ENCODE measurements at regions not wholly inside any gene's neighbourhood (a gene's known extent, or its start where the extent isn't known, plus 50 kb on each side); places are given as distances from the start of the nearest gene placed in this dataset.
A peak's percentile ranks its signal among the peaks of the same experiment; 100 is the strongest.
"Not testable (repeated sequence)": the region's sequence is repeated elsewhere in the genome, so short reads cannot be mapped to it uniquely, and the experiment has no call there.

DNA sequence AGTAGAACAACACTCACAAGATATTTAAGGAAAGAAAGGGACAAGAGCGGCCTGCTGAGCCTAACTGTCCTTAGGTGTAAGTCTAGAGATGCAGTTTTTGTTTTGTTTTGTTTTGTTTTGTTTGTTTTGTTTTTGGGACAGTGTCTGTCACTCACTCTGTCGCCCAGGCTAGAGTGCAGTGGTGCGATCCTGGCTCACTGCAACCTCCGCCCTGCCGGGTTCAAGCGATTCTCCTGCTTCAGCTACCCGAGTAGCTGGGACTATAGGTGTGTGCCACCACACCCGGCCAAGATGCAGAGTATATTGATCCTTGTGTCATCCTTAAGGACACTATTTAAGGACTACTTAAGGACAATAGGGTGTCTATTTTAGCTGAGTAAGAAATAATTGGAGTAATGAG is 84.1 kb upstream of the PARD3 start:
- Histone ChIP-seq H3K4me3 (ENCODE audit: low read depth, low read length) (no peak overlapping the region), H3K27ac (ENCODE audit: low read depth) (no peak overlapping the region), H3K4me1 (ENCODE audit: insufficient read depth) (no peaks in the 10 kb centered on the region), H3K36me3 (ENCODE audit: insufficient read depth) (no peaks in the 10 kb centered on the region)
- 97% methylated on average over 8 of the region's 8 CpGs for WGBS
- DNase-seq (ENCODE audit: extremely low spot score) = no peak

DNA sequence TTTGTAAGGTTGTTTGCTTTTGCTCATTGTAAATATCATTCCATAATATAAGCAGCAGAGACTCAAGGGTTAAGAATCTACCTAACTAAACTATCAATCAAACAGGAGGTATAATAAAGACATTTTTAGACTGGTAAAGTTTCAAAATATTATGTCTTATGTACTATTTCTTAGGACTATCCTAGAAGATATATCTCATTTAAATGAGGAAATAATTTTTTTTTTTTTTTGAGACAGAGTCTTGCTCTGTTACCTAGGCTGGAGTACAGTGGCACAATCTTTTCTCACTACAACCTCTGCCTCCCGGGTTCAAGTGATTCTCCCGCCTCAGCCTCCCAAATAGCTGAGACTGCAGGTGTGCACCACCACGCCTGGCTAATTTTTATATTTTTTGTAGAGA is 80.9 kb upstream of the PARD3 start:
- Histone ChIP-seq H3K4me3 (ENCODE audit: low read depth, low read length) (no peak overlapping the region), H3K36me3 (ENCODE audit: insufficient read depth) (no peaks in the 10 kb centered on the region), H3K4me1 (ENCODE audit: insufficient read depth) (no peaks in the 10 kb centered on the region), H3K27ac (ENCODE audit: low read depth) (no peak overlapping the region)
- no peak for DNase-seq (ENCODE audit: extremely low spot score)
- 94% methylated on average over 3 of the region's 3 CpGs for WGBS

DNA sequence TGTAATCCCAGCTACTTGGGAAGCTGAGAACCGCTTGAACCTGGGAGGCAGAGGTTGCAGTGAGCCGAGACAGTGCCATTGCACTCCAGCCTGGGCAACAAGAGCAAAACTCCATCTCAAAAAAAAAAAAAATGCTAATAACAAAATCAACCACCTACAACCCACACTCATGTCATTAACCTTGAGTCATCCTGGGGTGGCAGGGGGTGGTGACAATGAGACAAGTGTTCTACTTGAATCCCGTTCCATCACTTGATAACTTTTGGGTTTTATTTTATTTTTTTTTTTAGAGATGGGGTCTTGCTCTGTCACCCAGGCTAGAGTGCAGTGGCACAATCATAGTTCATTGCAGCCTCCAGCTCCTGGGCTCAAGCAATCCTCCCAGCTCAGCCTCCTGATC is 80.0 kb upstream of the PARD3 start:
- not testable (repeated sequence) for H3K36me3 ChIP-seq (ENCODE audit: insufficient read depth); DNase-seq (ENCODE audit: extremely low spot score); H3K4me1 ChIP-seq (ENCODE audit: insufficient read depth); H3K4me3 ChIP-seq (ENCODE audit: low read depth, low read length); H3K27ac ChIP-seq (ENCODE audit: low read depth)
- WGBS = 95% methylated on average over 3 of the region's 3 CpGs

DNA sequence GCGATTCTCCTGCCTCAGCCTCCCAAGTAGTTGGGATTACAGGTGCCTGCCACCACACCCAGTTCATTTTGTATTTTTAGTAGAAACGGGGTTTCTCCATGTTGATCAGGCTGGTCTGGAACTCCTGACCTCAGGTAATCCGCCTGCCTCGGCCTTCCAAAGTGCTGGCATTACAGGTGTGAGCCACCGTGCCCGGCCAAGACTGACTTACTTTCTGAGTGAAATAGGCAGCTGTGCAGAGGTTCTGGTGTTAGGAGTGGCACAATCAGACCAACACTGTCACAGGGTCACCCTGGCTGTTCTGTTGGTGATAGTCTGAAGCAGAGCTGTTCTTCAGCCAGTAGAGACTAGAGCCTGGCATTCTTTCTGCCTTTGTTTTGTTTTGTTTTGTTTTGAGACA is 77.4 kb upstream of the PARD3 start:
- not testable (repeated sequence) for DNase-seq (ENCODE audit: extremely low spot score); H3K4me1 ChIP-seq (ENCODE audit: insufficient read depth); H3K36me3 ChIP-seq (ENCODE audit: insufficient read depth); H3K27ac ChIP-seq (ENCODE audit: low read depth); H3K4me3 ChIP-seq (ENCODE audit: low read depth, low read length)
- WGBS = 97% methylated on average over 6 of the region's 6 CpGs

DNA sequence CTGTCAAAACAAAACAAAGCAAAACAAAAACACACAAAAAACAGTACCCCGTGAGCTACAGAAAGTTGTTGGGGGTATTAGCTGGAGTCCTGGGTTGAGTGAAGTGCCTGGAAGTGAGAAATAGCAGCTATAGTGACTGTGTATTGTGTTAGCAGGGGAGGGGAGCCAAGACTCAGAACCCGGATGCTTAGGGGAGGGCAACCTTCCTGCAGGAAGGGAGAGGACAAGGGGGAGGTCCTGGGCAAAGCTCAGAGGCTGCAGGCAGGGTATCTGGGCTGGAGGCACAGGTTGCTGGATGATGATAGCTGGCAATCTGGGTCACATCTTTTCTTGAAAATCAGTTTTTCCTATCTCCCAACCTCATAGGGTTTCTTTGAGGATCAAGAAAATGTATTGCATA is 75.8 kb upstream of the PARD3 start:
- H3K27ac ChIP-seq (ENCODE audit: low read depth) = no peak overlapping the region
- no peaks in the 10 kb centered on the region for H3K36me3 ChIP-seq (ENCODE audit: insufficient read depth)
- H3K4me1 ChIP-seq (ENCODE audit: insufficient read depth) = no peaks in the 10 kb centered on the region
- DNase-seq (ENCODE audit: extremely low spot score) = no peak
- WGBS = 43% methylated on average over 2 of the region's 2 CpGs
- H3K4me3 ChIP-seq (ENCODE audit: low read depth, low read length) = no peak overlapping the region

DNA sequence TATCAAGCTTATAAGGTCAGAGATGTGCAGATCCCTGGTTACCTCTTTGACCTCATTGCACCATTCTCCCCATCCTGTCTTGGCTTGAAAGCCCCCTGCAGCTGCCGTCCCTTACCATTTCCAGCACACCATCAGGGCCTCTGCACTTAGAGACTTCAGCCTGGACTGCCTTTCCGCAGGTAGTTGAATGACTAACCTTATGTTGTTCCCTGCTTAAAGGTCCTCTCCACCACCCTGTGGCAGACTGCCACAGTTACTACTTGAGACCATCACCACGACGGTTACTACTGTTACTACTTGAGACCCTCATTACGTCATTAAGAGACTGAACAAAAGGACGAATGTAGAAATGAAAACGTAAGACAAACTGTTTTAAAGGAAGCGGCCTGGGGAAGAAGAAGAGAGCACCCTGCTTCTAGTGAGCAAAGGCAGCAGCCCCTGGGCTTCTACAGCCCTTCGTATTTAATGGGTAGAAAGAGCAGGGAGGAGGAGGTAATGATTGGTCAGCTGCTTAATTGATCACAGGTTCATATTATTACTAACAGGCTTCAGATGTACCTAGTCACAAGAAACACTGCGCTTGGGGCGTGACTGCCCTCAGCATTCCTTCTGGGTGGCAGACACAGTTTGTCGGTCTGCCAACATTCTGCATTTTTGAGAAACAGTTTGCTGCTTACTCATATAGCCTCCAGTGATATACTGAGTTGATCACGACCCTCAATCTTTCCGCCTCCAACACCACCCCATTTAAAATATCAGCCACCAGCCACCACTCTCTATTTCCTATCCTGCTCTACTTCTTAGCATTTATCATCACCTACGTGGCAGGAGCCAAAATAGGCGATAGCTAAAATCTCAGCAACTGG is 74.1 kb upstream of the PARD3 start:
- no peak for DNase-seq (ENCODE audit: extremely low spot score)
- Histone ChIP-seq H3K36me3 (ENCODE audit: insufficient read depth) (no peaks in the 10 kb centered on the region), H3K4me1 (ENCODE audit: insufficient read depth) (no peaks in the 10 kb centered on the region), H3K27ac (ENCODE audit: low read depth) (no peak overlapping the region), H3K4me3 (ENCODE audit: low read depth, low read length) (no peak overlapping the region)
- WGBS = 83% methylated on average over 16 of the region's 16 CpGs

DNA sequence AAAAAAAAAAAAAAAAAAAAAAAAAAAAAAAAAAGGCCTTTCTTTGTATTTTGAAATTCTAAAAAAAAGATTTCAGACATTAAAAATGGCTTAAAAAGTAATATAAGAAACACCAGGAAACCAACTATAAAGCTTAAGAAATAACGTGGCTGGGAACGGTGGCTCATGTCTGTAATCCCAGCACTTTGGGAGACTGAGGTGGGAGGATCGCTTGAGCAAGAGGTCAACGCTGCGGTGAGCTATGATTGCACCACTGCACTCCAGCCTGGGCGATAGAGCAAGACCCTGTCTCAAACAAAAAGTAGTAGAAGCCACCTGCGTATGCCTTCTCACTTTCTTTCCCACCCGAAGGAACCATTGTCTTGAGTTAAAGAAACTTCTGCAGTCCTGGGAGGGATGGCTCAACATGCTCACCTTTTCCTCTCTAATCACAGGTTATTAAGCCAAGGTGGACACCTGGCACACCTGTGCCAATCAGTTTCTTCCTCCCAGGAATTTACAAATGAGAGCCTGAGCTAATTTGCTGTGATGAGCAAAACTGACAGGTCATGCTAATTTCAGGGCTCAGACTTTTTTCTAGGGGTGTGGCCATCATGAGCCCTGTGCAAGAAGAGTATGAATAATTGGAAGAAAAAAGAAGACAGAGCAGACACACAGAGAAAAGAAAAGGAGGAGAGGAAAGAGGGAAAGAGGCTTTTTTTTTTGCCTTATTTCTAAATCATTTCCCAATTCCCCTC is 72.0 kb upstream of the PARD3 start:
- Histone ChIP-seq H3K36me3 (ENCODE audit: insufficient read depth) (no peaks in the 10 kb centered on the region), H3K4me3 (ENCODE audit: low read depth, low read length) (no peak overlapping the region), H3K4me1 (ENCODE audit: insufficient read depth) (no peaks in the 10 kb centered on the region), H3K27ac (ENCODE audit: low read depth) (no peak overlapping the region)
- DNase-seq (ENCODE audit: extremely low spot score) = no peak
- 93% methylated on average over 8 of the region's 8 CpGs for WGBS

DNA sequence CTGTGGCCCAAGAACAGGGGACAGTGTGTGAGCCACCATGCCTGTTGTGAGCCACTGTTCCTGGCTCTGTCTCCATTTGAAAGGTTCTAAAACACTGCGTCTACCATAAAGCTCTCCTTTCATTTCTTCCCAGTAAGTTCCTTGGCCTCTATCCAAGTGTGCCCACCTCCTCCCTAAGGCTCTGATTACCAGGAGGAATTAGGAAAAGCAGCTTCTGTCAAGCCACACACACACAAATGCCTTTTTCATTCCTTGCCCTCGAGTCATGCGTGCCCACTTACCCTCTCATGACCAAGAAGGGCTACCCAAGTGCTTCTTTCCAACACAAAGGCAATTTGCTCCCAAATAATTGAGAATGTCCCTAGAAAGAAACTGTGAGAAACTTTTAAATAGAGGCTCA is 70.8 kb upstream of the PARD3 start:
- Histone ChIP-seq H3K27ac (ENCODE audit: low read depth) (no peak overlapping the region), H3K4me1 (ENCODE audit: insufficient read depth) (no peaks in the 10 kb centered on the region), H3K4me3 (ENCODE audit: low read depth, low read length) (no peak overlapping the region), H3K36me3 (ENCODE audit: insufficient read depth) (no peaks in the 10 kb centered on the region)
- no peak for DNase-seq (ENCODE audit: extremely low spot score)
- WGBS = 74% methylated on average over 3 of the region's 3 CpGs

DNA sequence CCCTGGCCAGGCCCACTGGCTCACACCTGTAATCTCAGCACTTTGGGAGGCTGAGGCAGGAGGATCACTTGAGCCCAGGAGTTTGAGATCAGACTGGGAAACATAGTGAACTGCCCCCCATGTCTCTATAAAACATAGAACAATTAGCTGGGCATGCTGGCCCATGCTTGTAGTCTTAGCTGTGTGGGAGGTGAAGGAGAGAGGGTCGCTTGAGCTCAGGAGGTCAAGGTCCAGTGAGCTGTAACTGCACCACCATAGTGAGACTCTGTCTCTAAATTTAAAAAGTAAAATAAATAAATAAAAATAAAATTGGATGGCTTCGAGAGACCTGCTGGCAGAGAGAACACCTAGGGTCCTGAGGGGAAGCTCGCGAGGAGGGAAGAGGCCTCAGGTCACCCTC is 69.9 kb upstream of the PARD3 start:
- H3K4me1 ChIP-seq (ENCODE audit: insufficient read depth) = no peaks in the 10 kb centered on the region
- no peaks in the 10 kb centered on the region for H3K36me3 ChIP-seq (ENCODE audit: insufficient read depth)
- 92% methylated on average over 4 of the region's 4 CpGs for WGBS
- DNase-seq (ENCODE audit: extremely low spot score) = no peak
- H3K4me3 ChIP-seq (ENCODE audit: low read depth, low read length) = no peak overlapping the region
- H3K27ac ChIP-seq (ENCODE audit: low read depth) = peak overlapping the region; percentile 52

DNA sequence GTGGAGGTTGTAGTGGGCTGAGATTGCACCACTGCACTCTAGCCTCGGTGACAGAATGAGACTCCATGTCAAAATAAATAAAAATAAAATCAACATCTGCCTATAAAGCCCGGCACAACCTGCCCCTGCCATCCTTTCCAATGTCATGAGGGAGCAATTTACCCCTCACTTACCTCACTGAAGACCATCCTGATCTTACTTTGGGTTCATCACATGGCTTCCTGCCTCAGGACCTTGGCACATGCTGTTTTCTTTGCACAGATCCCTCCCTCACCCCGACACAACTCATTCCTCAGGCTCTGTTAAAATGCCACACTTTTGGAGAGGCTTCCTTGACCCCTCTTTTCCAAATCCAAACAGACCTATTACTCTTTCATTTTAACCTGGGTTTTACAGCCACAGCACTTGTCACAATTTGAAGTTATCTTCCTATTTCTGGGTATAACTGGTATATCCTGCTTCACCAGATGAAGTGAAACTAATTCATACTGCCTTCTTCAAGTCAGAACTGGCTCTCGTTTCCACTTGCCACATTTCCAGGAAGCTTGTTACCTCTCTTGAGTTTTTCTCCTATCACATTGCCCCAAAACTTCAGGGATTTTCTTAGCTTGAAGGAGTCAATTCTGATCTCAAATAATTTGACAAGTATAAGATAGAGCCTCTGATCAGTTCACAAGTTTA is 69.3 kb upstream of the PARD3 start:
- Histone ChIP-seq H3K36me3 (ENCODE audit: insufficient read depth) (no peaks in the 10 kb centered on the region), H3K27ac (ENCODE audit: low read depth) (peak overlapping the region; percentile 52), H3K4me3 (ENCODE audit: low read depth, low read length) (no peak overlapping the region), H3K4me1 (ENCODE audit: insufficient read depth) (no peaks in the 10 kb centered on the region)
- 85% methylated on average over 4 of the region's 4 CpGs for WGBS
- DNase-seq (ENCODE audit: extremely low spot score) = peak; percentile 71

DNA sequence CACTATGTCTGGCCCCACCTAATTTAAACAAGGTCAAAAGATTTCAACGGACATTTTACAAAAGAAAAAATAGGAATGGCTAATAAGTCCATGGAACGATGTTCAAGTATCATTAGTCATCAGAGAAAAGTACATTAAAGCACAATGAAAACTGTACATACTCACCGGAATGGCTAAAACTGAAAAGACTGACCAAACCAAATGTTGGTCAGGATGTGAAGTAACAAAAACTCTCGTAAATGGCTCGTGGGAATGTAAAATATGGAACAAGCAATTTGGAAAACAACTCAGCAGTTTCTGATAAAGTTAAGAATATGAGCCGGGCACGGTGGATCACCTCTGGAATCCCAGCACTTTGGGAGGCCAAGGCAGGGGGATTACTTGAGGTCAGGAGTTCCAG is 65.7 kb upstream of the PARD3 start:
- Histone ChIP-seq H3K4me3 (ENCODE audit: low read depth, low read length) (no peak overlapping the region), H3K4me1 (ENCODE audit: insufficient read depth) (no peaks in the 10 kb centered on the region), H3K36me3 (ENCODE audit: insufficient read depth) (no peaks in the 10 kb centered on the region), H3K27ac (ENCODE audit: low read depth) (no peak overlapping the region)
- DNase-seq (ENCODE audit: extremely low spot score) = no peak
- 71% methylated on average over 7 of the region's 7 CpGs for WGBS

DNA sequence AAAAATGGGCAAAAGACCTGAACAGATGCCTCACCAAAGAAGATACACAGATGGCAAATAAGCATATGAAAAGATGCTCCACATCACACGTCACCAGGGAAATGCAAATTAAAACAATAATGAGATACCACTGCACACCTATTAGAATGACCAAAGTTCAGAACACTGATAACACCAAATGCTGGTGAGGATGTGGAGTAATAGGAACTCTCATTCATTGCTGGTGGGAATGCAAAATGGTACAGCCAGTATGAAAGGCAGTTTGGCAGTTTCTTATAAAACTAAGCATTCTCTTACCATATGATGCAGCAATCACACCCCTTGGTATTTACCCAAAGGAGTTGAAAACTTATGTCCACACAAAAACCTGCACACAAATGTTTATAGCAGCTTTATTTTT is 63.6 kb upstream of the PARD3 start:
- H3K36me3 ChIP-seq (ENCODE audit: insufficient read depth); H3K4me1 ChIP-seq (ENCODE audit: insufficient read depth); H3K4me3 ChIP-seq (ENCODE audit: low read depth, low read length); H3K27ac ChIP-seq (ENCODE audit: low read depth); DNase-seq (ENCODE audit: extremely low spot score): not testable (repeated sequence)
- 90% methylated on average over 1 of the region's 1 CpG for WGBS

DNA sequence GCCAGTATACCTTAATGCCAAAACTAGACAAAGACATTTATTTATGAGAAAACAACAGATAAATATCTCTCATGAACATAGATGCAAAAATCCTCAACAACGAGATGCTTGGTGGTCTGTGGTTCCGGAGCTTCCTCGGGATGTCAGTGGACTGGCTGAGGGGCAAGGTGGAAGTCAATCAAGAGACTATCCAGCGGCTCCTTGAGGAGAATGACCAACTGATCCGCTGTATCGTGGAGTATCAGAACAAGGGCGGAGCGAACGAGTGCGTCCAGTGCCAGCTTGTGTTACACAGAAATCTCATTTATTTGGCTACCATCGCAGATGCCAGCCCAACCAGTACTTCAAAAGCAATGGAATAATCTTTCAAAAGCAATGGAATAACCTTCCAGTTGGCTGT is 60.0 kb upstream of the PARD3 start:
- Histone ChIP-seq H3K27ac (ENCODE audit: low read depth) (no peak overlapping the region), H3K4me1 (ENCODE audit: insufficient read depth) (no peaks in the 10 kb centered on the region), H3K4me3 (ENCODE audit: low read depth, low read length) (no peak overlapping the region), H3K36me3 (ENCODE audit: insufficient read depth) (no peaks in the 10 kb centered on the region)
- DNase-seq (ENCODE audit: extremely low spot score) = no peak
- 95% methylated on average over 11 of the region's 11 CpGs for WGBS

DNA sequence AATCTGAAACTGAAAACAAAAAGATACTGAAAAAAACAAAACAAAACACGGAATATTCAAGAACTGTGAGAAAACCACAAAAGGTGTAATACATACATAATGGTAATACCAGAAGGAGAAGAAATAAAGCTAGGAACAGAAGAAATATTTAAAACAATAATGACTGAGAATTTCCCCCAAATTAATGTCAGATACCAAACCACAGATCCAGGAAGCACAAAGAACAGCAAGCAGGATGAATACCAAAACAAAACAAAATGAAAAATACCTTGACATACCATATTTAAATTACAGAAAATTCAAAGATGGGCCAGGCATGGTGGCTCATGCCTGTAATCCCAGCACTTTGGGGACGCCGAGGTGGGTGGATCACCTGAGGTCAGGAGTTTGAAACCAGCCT is 57.7 kb upstream of the PARD3 start:
- no peak overlapping the region for H3K27ac ChIP-seq (ENCODE audit: low read depth)
- H3K36me3 ChIP-seq (ENCODE audit: insufficient read depth) = no peaks in the 10 kb centered on the region
- no peak overlapping the region for H3K4me3 ChIP-seq (ENCODE audit: low read depth, low read length)
- no peaks in the 10 kb centered on the region for H3K4me1 ChIP-seq (ENCODE audit: insufficient read depth)
- WGBS = 93% methylated on average over 3 of the region's 3 CpGs
- DNase-seq (ENCODE audit: extremely low spot score) = no peak

Measured in urinary bladder (tissue), 3 donors.